ENCODE measurements at regions not wholly inside any gene's neighbourhood (a gene's known extent, or its start where the extent isn't known, plus 50 kb on each side); places are given as distances from the start of the nearest gene placed in this dataset.

GRCh38 chr12:23132357-23132756 is 507.4 kb downstream of the ETNK1 start:
- TF ChIP-seq GTF2I (CRISPR knock-in tag; conservative IDR thresholded peaks at IDR 0.05) (no peak), NFYB (CRISPR knock-in tag; conservative IDR thresholded peaks at IDR 0.05; ENCODE audit: low read depth) (no peak)
